GM18508 (cell line): ENCODE measurements at regions not wholly inside any gene's neighbourhood (a gene's known extent, or its start where the extent isn't known, plus 50 kb on each side); places are given as distances from the start of the nearest gene placed in this dataset.

ENCODE experiments used
- ATAC-seq: cut with Tn5 transposase; IDR thresholded peaks from one replicate; pipeline ENCODE4 v1.9.1; 2021; ENCODE audit warnings: moderate number of reproducible peaks; ENCODE audit not compliant: insufficient read depth, unreplicated experiment

DNA sequence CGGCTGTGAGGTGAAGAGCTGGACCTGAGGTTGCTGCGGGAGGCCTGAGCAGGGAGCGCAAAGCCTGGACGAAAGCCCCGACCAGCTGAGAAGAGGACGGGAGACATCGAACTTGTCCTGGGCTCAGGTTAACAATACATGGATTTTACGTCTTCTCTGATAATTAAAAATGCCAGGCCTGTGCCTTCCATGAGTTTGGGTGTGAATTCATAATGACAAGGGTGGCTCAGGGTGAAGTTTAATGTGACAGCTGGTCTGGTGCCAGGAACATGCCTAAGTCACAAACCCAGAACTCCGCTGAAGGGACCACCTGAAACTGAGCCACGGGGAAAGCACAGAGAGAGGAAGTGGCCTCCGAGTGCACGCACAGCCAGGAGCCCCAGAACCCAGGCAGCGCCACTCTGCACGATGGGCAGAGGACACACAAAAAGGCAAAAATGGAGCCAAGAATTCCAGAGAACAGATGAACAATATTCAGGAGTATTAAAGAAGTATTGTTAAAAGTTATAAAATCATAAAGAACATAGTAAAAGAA is 150.1 kb upstream of the RPS6KA2 start:
- ATAC-seq: no peak

GRCh38 chr6:166776571-166776970 is 149.5 kb upstream of the RPS6KA2 start:
- ATAC-seq: no peak

- no peak for ATAC-seq
Observed at GRCh38 chr6:166775923-166776220, 148.8 kb upstream of the RPS6KA2 start.

DNA sequence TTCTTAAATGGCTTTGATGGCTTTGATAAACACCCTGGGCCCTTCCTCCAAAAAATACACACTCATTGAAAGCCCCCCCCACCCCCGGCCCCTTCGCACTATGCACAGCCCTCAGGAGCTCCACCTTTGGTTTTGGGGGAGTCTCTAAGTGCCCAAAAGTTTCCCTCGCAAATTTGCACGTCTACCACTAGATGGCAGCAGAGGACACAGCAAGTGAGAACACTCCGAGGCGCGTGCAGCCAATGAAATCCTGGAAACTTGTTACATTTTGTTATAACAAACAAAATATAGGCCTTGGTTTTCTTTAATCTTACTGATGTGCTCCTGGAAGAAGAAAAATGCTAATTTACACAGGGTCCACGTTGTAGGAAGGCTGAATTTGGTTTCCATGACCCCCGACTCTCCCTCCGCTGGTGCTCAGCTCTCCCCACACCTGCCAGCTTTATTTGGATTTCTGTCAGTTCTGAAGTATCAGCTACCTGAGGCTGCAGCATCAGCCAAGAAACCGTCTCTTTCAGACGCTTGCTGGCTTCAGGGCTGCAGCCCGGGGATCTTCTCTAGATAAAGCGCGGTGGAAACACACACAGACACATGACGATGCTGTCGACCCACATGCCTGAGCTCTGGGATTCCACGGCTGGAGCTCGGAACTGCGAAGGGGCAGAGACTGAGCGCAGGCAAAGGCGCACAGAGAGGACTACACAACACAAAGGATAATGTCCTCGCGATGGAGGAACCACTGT is 148.3 kb upstream of the RPS6KA2 start:
- ATAC-seq: no peak

DNA sequence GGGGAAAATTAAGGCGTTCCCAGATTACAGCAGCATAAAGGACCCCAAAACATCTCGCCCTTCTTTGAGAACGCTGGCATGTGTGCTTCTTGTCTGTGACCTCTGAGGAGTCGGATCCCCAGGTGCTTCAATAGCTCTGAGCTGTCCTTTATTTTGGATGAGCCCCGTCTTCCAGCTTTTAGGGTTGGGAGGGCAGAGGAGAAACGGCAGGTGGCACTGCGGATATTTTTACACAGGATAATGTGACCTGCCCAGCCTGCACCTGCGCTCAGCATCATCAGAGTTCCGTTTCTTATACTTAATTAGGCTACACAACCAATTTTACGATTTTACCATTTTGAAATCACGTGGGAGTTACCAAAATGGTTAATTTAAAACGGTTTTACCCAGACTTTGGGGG is 147.7 kb upstream of the RPS6KA2 start:
- no peak for ATAC-seq

- ATAC-seq: no peak
Observed at GRCh38 chr6:166774292-166774691, 147.2 kb upstream of the RPS6KA2 start.

GRCh38 chr6:166772518-166772917 is 145.5 kb upstream of the RPS6KA2 start:
- no peak for ATAC-seq

GRCh38 chr6:166771701-166772100 is 144.7 kb upstream of the RPS6KA2 start:
- no peak for ATAC-seq

- ATAC-seq: no peak
Observed at GRCh38 chr6:166770216-166771116, 143.4 kb upstream of the RPS6KA2 start.

DNA sequence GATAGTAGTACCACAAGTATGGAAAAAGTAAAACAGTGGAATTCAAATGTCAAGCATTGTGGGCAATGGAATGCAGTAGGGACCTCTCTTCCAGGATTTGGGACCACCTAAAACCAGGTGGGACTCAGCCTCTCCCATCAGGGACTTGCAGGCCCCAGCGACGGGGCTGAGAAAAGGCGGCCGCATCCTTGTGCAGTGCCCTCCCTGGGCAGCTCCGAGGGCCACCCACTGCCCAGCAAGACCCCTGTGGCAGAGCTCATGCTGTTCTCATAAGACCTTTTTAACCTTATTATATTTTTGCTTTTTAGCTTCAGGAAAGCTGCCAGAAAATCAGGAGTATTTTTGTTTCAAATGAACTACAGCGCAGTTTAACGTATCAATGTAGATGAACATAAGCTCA is 142.6 kb upstream of the RPS6KA2 start:
- no peak for ATAC-seq

- ATAC-seq: no peak
Observed at GRCh38 chr6:166768761-166769160, 141.7 kb upstream of the RPS6KA2 start.

GRCh38 chr6:166767230-166767629 is 140.2 kb upstream of the RPS6KA2 start:
- no peak for ATAC-seq

GRCh38 chr6:166766769-166767168 is 139.7 kb upstream of the RPS6KA2 start:
- no peak for ATAC-seq

- ATAC-seq: no peak
Observed at GRCh38 chr6:166765234-166765541, 138.1 kb upstream of the RPS6KA2 start.

DNA sequence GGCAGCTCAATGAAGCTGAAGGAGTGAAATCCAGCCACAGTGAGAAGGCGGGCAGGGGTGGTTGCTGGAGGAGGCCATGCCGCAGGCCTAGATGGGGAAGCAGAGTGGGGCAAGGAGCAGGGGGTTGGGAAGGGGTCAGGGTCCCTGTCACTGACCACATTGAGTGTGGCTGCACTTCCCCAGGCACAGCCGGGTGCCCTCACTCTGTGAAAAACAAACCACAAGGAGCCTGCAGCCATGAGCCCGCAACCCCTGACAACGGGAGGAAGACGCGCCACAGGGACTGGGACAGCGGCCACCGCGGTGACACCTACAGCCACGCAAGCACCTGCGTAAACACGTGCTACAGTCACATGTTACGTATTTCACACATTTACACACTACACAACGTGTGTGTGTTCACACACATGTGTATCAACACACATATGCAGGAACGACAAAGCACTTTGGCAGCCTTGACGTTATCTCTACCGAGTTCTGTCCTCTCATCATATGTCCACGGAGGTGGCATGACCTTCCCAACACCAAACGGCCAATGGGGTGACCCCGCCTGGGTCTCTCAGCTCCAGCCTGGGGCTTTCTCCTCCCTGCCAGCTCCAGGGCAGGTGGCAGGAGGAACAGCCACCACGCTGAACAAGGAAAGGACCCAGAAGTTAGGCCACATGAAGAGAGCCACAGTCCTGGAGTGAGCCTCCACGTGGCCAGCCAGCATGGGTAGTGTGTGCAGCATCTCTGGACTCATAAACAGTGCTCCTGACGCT is 137.6 kb upstream of the RPS6KA2 start:
- ATAC-seq: no peak

GRCh38 chr6:166763606-166764472 is 136.8 kb upstream of the RPS6KA2 start:
- ATAC-seq: no peak

- no peak for ATAC-seq
Observed at GRCh38 chr6:166761801-166762200, 134.8 kb upstream of the RPS6KA2 start.

DNA sequence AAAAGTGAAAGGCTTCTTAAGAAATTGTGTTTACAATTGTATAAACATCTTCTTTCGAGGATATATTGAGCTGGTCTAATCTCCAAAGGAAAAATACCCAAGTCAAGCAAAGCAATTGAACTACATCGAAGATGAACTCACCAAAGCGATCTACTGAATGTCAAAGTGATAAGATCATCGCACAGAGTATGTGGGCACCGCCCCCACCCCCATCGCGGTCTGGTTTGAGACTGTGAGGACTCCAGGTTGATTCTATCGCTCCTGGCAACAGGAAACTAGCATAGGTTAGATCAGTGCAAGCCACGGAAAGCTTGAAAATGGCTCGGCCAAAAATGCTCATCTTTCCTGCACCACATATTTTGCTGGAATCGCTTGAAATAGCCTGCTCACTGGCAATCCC is 133.2 kb upstream of the RPS6KA2 start:
- no peak for ATAC-seq

DNA sequence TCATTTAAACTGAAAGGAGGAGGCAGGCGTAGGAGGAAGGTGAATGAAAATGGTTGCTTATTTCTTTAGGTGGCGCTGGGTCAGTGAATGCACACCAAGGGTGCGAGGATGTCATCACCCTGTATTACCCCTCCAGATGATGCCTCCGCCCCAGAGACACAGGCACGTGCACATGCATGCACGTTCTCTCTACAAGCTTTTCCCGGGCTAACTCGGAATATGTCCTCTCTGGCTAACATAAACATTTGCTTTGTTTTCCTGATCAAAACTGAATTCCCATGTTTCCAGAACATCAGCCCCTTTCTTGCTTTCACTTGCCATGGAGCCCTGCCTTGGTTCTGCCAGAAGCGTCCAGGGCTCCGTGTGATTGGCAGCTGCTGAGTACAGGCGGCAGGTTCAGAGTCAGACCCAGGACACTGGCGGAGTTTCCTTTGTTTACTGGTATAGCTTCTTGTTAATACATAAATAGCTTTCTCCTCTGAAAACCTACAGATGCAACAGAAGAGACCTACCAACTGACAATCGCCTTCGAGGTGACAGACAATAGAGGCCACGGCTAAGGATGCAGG is 131.2 kb upstream of the RPS6KA2 start:
- no peak for ATAC-seq
